ENCODE measurements at regions not wholly inside any gene's neighbourhood (a gene's known extent, or its start where the extent isn't known, plus 50 kb on each side); places are given as distances from the start of the nearest gene placed in this dataset.

DNA sequence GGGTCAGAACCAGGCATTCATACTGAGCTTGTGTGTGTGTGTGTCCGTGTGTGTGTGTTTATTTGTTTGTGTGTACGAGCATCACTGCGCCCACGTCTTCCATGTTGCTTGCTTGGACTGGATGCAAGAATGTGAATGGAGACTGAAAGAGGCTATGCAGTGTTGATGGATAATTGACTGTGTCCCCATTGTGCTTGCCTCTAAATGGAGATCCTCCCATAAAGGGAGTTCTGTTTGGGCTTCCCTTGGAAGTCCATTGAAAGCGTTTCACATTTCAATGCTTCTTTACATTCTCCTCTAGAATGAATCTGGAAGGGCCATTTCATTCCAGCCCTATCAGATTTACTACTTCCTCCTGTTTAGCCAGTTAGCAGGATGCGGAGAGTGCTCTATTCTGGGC is 124.0 kb downstream of the GP2 start:
- H3K9me3 ChIP-seq (ENCODE audit: control insufficient read depth, insufficient read depth, low read length), result peaks cover 11% of the 10 kb centered on the region
- H3K4me3 ChIP-seq (ENCODE audit: low read depth, low read length), result no peak overlapping the region
- H3K27ac ChIP-seq (ENCODE audit: low read depth, low read length), result no peak overlapping the region
- CTCF ChIA-PET, result no interaction called here
- DNase-seq (ENCODE audit: low read depth, low spot score), result no peak
- TF ChIP-seq, protein P1, sequence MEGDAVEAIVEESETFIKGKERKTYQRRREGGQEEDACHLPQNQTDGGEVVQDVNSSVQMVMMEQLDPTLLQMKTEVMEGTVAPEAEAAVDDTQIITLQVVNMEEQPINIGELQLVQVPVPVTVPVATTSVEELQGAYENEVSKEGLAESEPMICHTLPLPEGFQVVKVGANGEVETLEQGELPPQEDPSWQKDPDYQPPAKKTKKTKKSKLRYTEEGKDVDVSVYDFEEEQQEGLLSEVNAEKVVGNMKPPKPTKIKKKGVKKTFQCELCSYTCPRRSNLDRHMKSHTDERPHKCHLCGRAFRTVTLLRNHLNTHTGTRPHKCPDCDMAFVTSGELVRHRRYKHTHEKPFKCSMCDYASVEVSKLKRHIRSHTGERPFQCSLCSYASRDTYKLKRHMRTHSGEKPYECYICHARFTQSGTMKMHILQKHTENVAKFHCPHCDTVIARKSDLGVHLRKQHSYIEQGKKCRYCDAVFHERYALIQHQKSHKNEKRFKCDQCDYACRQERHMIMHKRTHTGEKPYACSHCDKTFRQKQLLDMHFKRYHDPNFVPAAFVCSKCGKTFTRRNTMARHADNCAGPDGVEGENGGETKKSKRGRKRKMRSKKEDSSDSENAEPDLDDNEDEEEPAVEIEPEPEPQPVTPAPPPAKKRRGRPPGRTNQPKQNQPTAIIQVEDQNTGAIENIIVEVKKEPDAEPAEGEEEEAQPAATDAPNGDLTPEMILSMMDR (IDR thresholded peaks at IDR 0.05; ENCODE audit: low read depth, low read length), result no peak
- POLR2A ChIA-PET, result no interaction called here
- no peaks in the 10 kb centered on the region for H3K27me3 ChIP-seq (ENCODE audit: control insufficient read depth, insufficient read depth, low read length)

- TF ChIP-seq, protein P1 (IDR thresholded peaks at IDR 0.05; ENCODE audit: low read depth, low read length), result no peak
- ChIA-PET POLR2A (no interaction called here), CTCF (no interaction called here)
- DNase-seq (ENCODE audit: low read depth, low spot score), result no peak
- Histone ChIP-seq H3K4me3 (ENCODE audit: low read depth, low read length) (no peak overlapping the region), H3K9me3 (ENCODE audit: control insufficient read depth, insufficient read depth, low read length) (peaks cover 11% of the 10 kb centered on the region), H3K27ac (ENCODE audit: low read depth, low read length) (no peak overlapping the region), H3K27me3 (ENCODE audit: control insufficient read depth, insufficient read depth, low read length) (no peaks in the 10 kb centered on the region)
Observed at GRCh38 chr16:20202747-20203146, 124.6 kb downstream of the GP2 start.

DNA sequence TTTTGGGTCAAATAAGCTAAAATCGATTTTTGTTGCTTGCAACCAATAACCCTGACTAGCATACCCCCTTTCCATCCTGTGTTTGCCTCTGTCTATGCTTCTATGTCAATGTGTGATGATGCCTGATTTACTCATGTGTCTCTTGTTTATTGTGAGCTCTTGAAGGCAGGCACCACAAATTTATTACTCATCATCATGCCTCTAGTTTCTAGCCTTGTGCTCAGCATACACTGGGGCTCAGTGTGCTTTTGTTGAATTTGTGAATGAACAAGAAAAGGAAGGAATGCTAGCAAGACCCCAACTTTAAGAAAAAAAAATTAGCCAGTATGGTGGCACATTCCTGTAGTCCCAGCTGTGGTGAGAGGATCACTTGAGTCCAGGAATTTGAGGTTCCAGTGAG is 119.1 kb upstream of the GPR139 start:
- POLR2A ChIA-PET, result no interaction called here
- Histone ChIP-seq H3K27me3 (ENCODE audit: control insufficient read depth, insufficient read depth, low read length) (no peaks in the 10 kb centered on the region), H3K9me3 (ENCODE audit: control insufficient read depth, insufficient read depth, low read length) (peaks cover 7% of the 10 kb centered on the region), H3K27ac (ENCODE audit: low read depth, low read length) (no peak overlapping the region), H3K4me3 (ENCODE audit: low read depth, low read length) (no peak overlapping the region)
- DNase-seq (ENCODE audit: low read depth, low spot score), result no peak
- TF ChIP-seq, protein P1 (IDR thresholded peaks at IDR 0.05; ENCODE audit: low read depth, low read length), result no peak
- CTCF ChIA-PET, result no interaction called here

GRCh38 chr16:20191566-20191965 is 117.9 kb upstream of the GPR139 start:
- Histone ChIP-seq H3K27ac (ENCODE audit: low read depth, low read length) (no peak overlapping the region), H3K4me3 (ENCODE audit: low read depth, low read length) (no peak overlapping the region), H3K9me3 (ENCODE audit: control insufficient read depth, insufficient read depth, low read length) (peaks cover 11% of the 10 kb centered on the region), H3K27me3 (ENCODE audit: control insufficient read depth, insufficient read depth, low read length) (no peaks in the 10 kb centered on the region)
- TF ChIP-seq, protein P1 (IDR thresholded peaks at IDR 0.05; ENCODE audit: low read depth, low read length), result no peak
- POLR2A ChIA-PET, result no interaction called here
- DNase-seq (ENCODE audit: low read depth, low spot score), result no peak
- CTCF ChIA-PET, result no interaction called here

DNA sequence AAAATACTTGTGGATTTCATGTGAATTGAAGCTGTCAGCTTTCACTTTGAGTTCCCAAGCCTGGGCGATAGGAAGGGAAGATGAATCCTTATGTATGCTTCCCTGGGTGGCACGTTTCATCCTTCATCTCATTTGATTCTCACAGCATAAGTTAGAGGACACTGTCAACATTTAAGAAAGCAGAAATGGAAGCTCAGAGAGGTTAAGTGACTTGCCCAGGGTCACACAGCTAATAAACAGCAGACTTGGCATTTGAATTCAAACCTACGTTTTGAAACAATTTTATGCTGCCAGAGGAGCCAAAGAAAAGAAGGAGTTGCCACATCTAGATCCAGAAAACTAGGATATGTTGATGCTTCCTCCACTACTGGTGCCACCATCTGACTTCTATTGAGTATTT is 108.3 kb upstream of the GPR139 start:
- Histone ChIP-seq H3K27me3 (ENCODE audit: control insufficient read depth, insufficient read depth, low read length) (no peaks in the 10 kb centered on the region), H3K9me3 (ENCODE audit: control insufficient read depth, insufficient read depth, low read length) (peaks cover 9% of the 10 kb centered on the region; the same call in 1 of the 2 replicates), H3K27ac (ENCODE audit: low read depth, low read length) (no peak overlapping the region), H3K4me3 (ENCODE audit: low read depth, low read length) (no peak overlapping the region)
- ChIA-PET CTCF (no interaction called here), POLR2A (no interaction called here)
- no peak for DNase-seq (ENCODE audit: low read depth, low spot score)
- TF ChIP-seq, protein P1 (IDR thresholded peaks at IDR 0.05; ENCODE audit: low read depth, low read length), result no peak

Measured in AG04450 (cell line).